ENCODE measurements at regions not wholly inside any gene's neighbourhood (a gene's known extent, or its start where the extent isn't known, plus 50 kb on each side); places are given as distances from the start of the nearest gene placed in this dataset.
A peak's percentile ranks its signal among the peaks of the same experiment; 100 is the strongest.
"Not testable (repeated sequence)": the region's sequence is repeated elsewhere in the genome, so short reads cannot be mapped to it uniquely, and the experiment has no call there.

DNA sequence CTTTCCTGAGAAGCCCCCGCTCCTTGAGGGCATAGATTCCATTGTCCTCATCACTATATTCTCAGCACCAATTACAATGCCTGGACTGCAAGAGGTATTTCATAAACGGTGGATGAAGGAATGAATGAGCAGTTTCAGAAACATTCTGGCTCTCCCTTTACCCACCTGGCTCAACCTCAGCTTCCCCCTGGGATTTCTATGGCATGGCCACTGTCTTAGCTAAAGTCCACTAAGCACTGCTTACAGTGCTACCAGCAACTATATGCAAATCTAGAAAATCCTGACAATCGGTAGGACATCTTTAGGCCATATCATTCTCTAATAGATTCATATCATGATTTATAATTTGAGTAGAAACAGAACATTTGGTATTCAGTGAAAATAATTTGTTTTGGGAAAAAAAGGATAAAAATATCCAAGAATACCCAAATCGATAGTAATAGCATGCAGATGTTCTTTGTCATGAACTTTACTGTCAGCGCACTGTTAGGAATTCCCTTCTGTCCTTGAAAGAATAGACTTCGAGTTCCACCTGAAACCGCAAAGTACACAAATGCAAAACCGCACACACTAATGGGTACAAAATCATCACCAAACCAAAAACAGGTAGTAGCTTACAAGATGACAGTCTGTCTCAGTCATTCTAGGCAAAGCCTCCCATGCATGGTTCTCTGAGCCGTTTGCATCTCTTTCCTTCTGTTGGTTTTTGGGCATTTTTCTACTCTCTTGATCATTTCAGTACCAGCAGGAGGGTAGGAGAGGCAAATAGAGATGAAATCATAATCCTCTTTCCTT lies 303.6 kb upstream of the ID2 start:
- DNase-seq = no peak

DNA sequence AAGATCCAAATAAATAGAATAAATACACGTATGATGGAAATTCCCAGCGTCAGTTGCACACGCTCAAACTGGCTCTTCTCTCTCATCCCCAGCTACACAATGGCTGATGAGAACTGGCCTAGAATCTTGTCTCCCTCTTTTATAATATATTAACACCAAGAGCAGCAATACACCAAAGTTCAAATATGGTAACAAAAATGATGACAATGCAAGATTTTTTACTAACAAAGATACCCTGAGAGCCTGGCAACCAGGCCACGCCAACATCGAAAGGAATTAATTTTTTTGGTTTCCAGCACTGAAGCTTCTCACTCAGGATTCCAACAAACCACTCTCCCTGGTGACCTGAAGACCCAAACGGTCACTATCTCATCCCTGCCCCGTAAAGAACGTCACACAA lies 302.7 kb upstream of the ID2 start:
- DNase-seq = no peak

GRCh38 chr2:8379549-8379948 lies 302.3 kb upstream of the ID2 start:
- DNase-seq = no peak

DNA sequence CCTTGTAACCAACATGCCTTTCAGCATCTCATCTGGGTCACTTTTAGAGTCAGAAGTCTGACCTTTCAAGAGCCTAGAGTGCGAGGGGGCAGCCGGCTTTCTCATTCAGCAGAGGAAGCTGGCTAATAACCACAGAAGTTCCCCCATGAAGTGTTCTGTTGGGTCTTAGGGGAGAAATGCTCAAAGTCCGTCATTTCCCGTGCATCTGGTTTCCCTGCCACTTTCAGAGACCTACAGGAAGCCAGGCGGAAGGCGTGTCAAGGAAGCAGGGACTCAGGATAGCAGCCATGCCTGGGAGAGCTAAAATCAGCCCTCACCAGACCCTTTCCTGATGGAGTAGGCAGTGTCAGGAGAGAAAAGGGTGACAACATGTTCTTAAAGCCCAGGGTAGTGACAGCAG lies 301.8 kb upstream of the ID2 start:
- no peak for DNase-seq

- no peak for DNase-seq
These were observed 301.3 kb upstream of the ID2 start for GRCh38 chr2:8380566-8380965.

DNA sequence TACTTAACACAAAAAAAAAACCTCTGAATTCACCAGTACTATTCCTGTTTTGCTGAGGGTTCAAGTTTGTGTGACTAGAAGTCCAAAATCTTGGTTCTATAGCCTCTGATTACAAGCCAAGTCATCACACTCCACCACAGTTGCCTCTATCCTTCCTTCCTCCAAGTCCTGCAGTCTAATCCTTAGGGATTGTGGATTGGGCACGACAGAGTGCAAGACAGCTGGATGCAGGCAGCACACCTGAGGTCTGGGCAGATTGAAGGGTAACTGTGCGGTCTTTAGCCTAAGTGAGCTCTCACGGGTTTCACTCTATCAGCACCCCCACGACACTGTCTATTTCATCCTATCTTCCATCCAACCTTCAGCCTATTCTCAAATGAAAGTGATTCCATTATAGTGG lies 299.4 kb upstream of the ID2 start:
- no peak for DNase-seq

- not testable (repeated sequence) for DNase-seq
These were observed 295.1 kb upstream of the ID2 start for GRCh38 chr2:8386748-8387147.

DNA sequence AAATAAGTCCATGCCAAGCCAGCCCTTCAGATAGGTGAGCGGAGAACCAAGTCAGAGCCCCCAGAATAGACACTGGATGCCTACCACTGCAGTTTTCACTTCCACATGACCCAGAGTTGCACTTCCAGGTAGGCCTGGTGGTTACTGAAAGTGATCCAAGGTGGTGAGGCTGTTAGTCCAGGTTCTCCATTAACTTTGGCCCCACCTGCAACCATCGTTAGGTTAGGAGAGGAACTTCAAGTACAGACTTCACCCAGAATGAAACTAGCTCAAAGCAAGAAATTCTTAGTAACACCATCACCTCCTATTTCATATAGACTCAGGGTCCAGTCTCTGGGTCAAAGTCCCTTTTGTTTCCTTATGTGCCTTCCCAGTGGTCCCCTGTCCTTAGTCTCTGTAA lies 293.1 kb upstream of the ID2 start:
- no peak for DNase-seq

DNA sequence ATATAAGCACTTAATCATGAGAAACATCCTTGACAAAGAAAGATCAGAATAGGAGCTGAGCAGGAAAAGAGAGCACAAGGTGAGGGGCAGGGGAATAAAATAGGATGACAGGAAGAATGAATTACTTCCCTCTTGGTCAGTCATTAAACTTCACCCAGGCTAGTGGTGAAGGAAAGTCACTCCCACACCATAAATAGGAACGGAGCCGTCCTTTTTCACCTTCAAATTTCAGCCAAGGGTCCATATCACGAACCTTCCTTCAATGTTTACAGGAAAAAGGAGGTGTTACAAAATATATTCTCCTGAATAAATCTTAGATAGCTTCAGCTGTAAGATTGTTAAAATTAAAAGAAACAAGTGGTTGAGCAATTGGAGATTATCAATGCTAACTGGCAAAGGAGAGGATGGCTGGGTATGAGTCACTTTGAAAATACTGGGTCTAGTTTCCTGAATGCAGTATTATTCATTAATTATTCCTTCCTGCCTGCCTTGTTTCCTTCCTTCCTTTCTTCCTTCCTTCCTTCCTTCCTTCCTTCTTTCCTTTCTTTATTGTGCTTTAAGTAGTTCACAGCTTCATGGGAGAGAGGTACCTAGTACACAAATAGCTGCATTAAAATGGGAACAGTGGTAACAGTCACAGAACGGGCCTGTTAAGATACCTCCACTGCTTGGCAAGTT lies 292.3 kb upstream of the ID2 start:
- DNase-seq = no peak

DNA sequence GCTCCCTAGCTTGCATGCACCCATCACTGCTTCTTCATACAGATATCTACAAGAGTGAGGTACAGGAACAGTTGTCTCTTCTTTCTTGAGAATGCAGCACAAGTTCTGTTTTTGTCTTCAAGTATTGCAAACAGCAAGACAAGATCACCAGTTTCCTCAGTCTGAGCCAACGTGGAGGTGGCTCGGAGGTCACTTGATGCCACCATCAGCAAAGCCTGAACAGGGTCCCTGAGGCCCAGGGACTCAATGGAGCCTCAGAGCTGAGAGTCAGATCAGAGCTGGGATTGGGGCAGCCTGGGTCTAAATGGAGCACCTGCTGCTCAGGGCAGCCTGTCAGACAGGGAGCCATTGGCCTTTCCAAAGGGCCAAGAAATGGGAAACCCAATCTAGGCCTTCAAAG lies 290.7 kb upstream of the ID2 start:
- DNase-seq = no peak

- DNase-seq = no peak
These were observed 290.3 kb upstream of the ID2 start for GRCh38 chr2:8391584-8391983.

GRCh38 chr2:8392098-8392866 lies 289.6 kb upstream of the ID2 start:
- no peak for DNase-seq

DNA sequence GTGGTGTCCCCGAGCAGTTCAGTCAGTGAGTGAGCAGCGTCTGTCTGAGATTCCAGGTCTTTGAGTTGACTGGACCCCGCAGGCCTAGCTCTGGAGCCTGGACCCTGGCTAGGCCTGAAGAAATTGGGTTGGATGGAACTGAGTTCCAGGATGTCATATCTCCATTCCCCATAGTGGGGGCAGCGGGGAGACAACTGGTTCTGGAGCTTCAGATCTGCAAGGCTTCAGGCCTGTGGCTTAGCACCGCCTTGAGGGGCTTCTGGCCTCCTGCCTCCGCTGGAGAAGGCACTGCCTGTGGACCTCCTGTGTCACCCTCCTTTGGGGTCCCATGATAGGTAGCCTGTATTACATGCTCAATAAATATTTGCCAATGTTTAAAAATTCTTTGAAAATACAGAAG lies 288.4 kb upstream of the ID2 start:
- no peak for DNase-seq

DNA sequence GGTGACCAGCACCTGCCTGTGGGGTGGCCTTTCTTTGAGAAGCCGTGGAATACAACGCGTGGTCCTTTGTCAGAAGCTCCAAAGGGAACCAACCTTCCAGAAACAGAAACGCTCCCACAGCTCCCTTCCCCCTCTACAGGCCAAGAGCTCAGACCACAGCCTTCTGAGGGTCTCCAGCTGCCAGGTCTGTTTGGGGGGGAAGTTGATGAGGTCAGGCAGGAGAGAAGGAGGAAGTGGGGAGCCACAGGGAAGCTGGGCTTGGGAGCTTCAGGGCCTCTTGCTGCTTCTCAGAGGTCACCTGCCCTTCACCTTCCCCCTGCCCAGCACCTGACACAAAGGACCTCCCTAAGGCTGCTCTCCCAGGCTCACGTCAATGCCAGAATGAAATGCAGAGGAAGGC lies 287.7 kb upstream of the ID2 start:
- no peak for DNase-seq

- no peak for DNase-seq
These were observed 287.1 kb upstream of the ID2 start for GRCh38 chr2:8394569-8395359.

GRCh38 chr2:8395718-8396117 lies 286.1 kb upstream of the ID2 start:
- no peak for DNase-seq

DNA sequence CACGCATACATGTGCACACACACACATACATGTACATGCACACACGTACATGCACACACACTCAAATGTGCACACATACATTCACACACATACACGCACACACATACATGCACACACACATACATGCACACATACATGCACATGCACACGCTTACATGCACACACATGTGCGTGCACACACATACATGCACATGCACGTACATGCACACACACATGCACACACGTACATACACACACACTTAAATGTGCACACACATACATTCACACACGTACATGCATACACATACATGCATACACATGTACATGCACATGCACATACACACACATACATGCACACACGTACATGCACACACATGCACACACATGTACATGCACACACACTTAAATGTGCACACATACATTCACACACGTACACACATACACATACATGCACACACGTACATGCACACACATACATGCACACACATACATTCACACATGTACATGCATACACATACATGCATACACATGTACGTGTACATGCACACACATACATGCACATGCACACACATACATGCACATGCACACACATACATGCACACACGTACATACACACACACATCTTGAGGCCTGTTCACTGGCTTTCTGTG lies 283.7 kb upstream of the ID2 start:
- no peak for DNase-seq

DNA sequence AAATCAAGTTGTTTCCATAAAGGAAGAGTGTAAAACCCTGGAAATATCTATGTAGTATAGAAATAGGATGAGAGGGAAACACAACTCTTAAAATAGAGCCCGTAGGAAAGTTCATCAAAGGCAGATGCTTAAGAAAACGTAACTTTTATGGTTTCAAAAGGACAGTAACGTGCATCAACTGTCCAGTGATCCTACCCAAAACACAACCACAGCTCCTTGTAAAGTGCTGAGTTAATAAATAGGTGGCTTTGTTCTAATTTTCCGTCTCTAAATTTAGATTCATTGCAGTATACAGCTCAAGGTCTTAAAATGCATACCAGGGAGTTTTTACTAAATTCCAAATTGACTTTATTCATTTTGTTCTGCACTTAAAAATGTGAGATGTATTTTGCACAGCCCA lies 282.1 kb upstream of the ID2 start:
- DNase-seq = no peak

- no peak for DNase-seq
These were observed 281.7 kb upstream of the ID2 start for GRCh38 chr2:8400196-8400595.

GRCh38 chr2:8402222-8402621 lies 279.6 kb upstream of the ID2 start:
- no peak for DNase-seq

- no peak for DNase-seq
These were observed 278.0 kb upstream of the ID2 start for GRCh38 chr2:8403876-8404275.

- DNase-seq = peak; percentile 5
These were observed 276.5 kb upstream of the ID2 start for GRCh38 chr2:8405334-8405733.

DNA sequence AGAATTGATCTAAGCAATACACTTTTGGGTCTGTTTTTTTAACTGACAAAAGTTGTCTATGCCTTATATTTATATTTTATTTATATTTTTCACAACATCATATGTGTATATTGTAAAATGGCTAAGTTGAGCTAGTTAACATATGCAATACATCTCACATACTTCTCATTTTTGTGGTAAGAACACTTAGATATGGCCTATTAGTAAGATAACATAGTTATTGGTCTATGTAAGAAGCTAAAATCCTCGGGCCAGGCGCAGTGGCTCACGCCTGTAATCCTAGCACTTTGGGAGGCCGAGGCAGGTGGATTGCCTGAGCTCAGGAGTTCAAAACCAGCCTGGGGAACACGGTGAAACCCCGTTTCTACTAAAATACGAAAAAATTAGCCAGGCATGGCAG lies 275.6 kb upstream of the ID2 start:
- no peak for DNase-seq

Data from DMS53 (cell line).